Small intestine (tissue), 7 donors: ENCODE measurements at regions not wholly inside any gene's neighbourhood (a gene's known extent, or its start where the extent isn't known, plus 50 kb on each side); places are given as distances from the start of the nearest gene placed in this dataset.

Experiments
- DNase-seq, 2 donors: peaks; one replicate each; pipeline versions ENCODE4 v3.0.0 to v3.0.0-alpha.2; 2013
- FAIRE-seq: peaks from 2 replicates; lab custom pipeline; 2012; peaks lifted over from hg19 to GRCh38; lab: Jason Lieb, UNC
- H3K27ac ChIP-seq, 3 donors: one replicate each; pipeline ENCODE4 v1.5.1; 2013; ENCODE audit warnings: low read length in 2 of 3, mild to moderate bottlenecking in 2 of 3, control low read depth in 1 of 3, inconsistent platforms in 1 of 3, low read depth in 1 of 3, moderate library complexity in 1 of 3
- H3K27me3 ChIP-seq, 3 donors: one replicate each; pipeline ENCODE4 v1.6.1; 2013; ENCODE audit warnings: low read length in 3 of 3, inconsistent platforms in 1 of 3; ENCODE audit not compliant: control insufficient read depth in 3 of 3, insufficient read depth in 3 of 3
- H3K36me3 ChIP-seq, 3 donors: one replicate each; pipeline ENCODE4 v1.6.1; 2013; ENCODE audit warnings: low read length in 3 of 3, inconsistent platforms in 1 of 3, low read depth in 1 of 3, mild to moderate bottlenecking in 1 of 3, moderate library complexity in 1 of 3; ENCODE audit not compliant: control insufficient read depth in 3 of 3, insufficient read depth in 2 of 3
- H3K4me1 ChIP-seq, 3 donors: one replicate each; pipeline ENCODE4 v1.6.1; 2013; ENCODE audit warnings: low read length in 2 of 3, inconsistent platforms in 1 of 3, low read depth in 1 of 3, mild to moderate bottlenecking in 1 of 3, moderate library complexity in 1 of 3; ENCODE audit not compliant: control insufficient read depth in 3 of 3, insufficient read depth in 2 of 3
- H3K4me3 ChIP-seq, 3 donors: one replicate each; pipeline ENCODE4 v1.5.1; 2013; ENCODE audit warnings: low read length in 3 of 3, control low read depth in 1 of 3, inconsistent platforms in 1 of 3, low read depth in 1 of 3, mild to moderate bottlenecking in 1 of 3, moderate library complexity in 1 of 3
- H3K9me3 ChIP-seq, 2 donors: one replicate each; pipeline ENCODE4 v1.6.1; 2013; ENCODE audit warnings: low read depth in 1 of 2, low read length in 1 of 2; ENCODE audit not compliant: control insufficient read depth in 2 of 2, insufficient read depth in 1 of 2
- WGBS, 3 donors: extraction: QIAGEN DNeasy Blood & Tissue Kit; methylation state at CpG; one replicate each; pipeline ENCODE4 v1.1.7; 2013; 5-methylcytosine and 5-hydroxymethylcytosine counted together
- donor health status: healthy with polysubstance abuse.
- donor health status: control.
- donor health status: control.
- donor health status: Bipolar disorder and iron deficiency.
- donor health status: healthy.

DNA sequence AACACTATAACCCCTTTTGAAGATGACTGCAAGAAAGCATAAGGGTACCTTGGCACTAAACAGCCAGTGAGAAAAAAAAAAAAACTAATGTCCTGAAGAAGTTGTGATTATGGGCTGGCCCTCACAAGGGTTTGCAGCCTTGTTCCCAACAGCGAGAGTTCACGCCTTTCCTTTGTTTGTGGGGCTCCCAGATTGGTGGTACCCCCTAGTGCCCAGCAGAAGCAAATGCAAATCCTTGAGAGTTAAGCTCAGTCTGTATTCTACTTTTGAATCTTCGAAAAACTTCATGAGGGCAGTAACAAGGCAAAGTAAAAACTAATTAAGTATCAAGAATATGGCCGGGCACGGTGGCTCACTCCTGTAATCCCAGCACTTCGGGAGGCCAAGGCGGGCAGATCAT, 238.9 kb upstream of the LMO3 start:
- no peak overlapping the region for H3K27ac ChIP-seq
- H3K4me1 ChIP-seq, result no peaks in the 10 kb centered on the region
- FAIRE-seq, result no peak
- no peaks in the 10 kb centered on the region for H3K9me3 ChIP-seq
- no peak for DNase-seq
- no peaks in the 10 kb centered on the region for H3K36me3 ChIP-seq
- 80 to 88% (median 82%) methylated on average over 7 of the region's 7 CpGs for WGBS, 3 donors
- H3K4me3 ChIP-seq, result no peak overlapping the region
- H3K27me3 ChIP-seq, result no peaks in the 10 kb centered on the region

GRCh38 chr12:16833376-16834015, 227.5 kb upstream of the LMO3 start:
- 48 to 58% (median 54%) methylated on average over 2 of the region's 2 CpGs for WGBS, 3 donors
- Histone ChIP-seq H3K9me3 (no peaks in the 10 kb centered on the region), H3K4me1 (no peaks in the 10 kb centered on the region), H3K27ac (no peak overlapping the region), H3K27me3 (no peaks in the 10 kb centered on the region), H3K36me3 (no peaks in the 10 kb centered on the region), H3K4me3 (no peak overlapping the region)
- no peak for FAIRE-seq
- no peak for DNase-seq

- H3K36me3 ChIP-seq, result no peaks in the 10 kb centered on the region
- WGBS, 3 donors, result 56 to 59% (median 58%) methylated on average over 2 of the region's 2 CpGs
- FAIRE-seq (no peak), DNase-seq (no peak)
- no peaks in the 10 kb centered on the region for H3K4me1 ChIP-seq
- no peaks in the 10 kb centered on the region for H3K9me3 ChIP-seq
- H3K27me3 ChIP-seq, result no peaks in the 10 kb centered on the region
- H3K4me3 ChIP-seq, result no peak overlapping the region
- H3K27ac ChIP-seq, result no peak overlapping the region
Measured at GRCh38 chr12:16828891-16829290, 222.9 kb upstream of the LMO3 start.

DNA sequence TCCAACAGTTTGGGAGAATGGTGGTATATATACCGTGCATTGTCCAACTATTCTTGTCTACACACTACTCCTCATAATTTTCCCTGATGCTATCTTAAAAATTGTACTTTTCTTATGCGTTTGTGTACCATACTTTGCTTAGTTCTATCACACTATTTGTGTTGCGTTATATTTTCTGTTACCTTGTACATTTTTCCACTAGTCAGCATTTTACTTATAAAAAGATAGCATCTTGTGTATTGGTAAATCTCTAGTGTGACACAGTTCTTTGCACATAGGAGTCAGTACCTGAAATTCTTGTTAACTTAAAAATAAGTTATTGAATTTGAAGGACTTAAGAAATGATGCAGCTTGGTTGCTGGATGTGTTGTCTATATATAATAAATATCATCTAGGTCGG, 201.8 kb upstream of the LMO3 start:
- Histone ChIP-seq H3K4me1 (no peaks in the 10 kb centered on the region), H3K27ac (no peak overlapping the region), H3K36me3 (no peaks in the 10 kb centered on the region), H3K27me3 (no peaks in the 10 kb centered on the region), H3K4me3 (no peak overlapping the region), H3K9me3 (no peaks in the 10 kb centered on the region)
- FAIRE-seq, result no peak
- no peak for DNase-seq
- WGBS, 3 donors, result 85 to 88% (median 85%) methylated on average over 4 of the region's 4 CpGs

DNA sequence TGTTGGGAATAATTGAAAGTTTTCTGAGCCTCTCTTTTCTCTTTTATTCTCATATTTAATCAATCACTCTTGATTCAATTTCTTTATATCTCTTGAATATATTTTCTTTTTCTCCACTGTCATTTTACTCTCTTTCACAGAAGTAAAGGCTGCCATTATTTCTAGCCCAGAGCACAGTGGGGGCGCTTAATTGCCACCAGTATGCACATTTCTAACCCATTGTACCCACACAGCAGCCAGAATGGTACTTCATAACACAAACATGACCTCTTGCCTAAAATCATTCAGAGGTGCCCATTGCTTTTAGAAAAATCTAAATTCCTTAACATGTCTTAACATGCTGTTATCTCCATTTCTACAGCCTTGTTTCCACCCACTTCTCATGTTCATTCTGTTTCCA, 190.2 kb upstream of the LMO3 start:
- Histone ChIP-seq H3K36me3 (no peaks in the 10 kb centered on the region), H3K4me1 (no peaks in the 10 kb centered on the region), H3K27ac (no peak overlapping the region), H3K4me3 (no peak overlapping the region), H3K27me3 (no peaks in the 10 kb centered on the region), H3K9me3 (no peaks in the 10 kb centered on the region)
- DNase-seq (no peak), FAIRE-seq (no peak)
- WGBS, 3 donors, result 41 to 43% (median 42%) methylated on average over 1 of the region's 1 CpG

DNA sequence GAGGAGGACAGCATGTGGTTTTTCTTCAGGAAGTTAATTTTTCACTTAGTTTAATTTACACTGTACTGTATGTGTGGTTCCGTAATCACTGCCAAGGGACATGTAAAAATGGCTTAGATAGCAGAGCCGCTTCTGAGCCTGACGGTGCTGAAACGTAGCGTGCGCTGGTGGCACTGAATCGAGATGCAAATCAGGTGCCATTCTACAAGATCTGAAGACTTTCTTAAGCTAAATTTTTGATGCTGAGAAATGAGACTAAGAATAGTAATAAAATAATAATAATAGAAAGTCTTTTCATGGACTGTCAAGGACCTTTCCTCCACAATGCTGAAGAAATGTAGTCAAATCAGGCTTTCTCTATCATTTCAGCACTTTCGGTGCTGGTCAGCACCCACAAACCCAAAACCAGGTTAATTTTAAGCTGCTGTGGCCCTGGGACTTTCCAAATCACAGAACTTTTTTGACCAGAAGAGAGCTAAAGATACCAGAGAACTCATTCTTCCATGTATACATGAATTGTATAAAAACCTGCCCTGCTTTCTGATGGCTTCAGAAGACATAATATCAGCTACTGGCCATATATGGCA, 183.3 kb upstream of the LMO3 start:
- Histone ChIP-seq H3K9me3 (no peaks in the 10 kb centered on the region), H3K4me1 (no peaks in the 10 kb centered on the region), H3K36me3 (no peaks in the 10 kb centered on the region), H3K4me3 (no peak overlapping the region), H3K27me3 (no peaks in the 10 kb centered on the region), H3K27ac (no peak overlapping the region)
- no peak for FAIRE-seq
- DNase-seq, result no peak
- 53 to 70% (median 64%) methylated on average over 8 of the region's 8 CpGs for WGBS, 3 donors

DNA sequence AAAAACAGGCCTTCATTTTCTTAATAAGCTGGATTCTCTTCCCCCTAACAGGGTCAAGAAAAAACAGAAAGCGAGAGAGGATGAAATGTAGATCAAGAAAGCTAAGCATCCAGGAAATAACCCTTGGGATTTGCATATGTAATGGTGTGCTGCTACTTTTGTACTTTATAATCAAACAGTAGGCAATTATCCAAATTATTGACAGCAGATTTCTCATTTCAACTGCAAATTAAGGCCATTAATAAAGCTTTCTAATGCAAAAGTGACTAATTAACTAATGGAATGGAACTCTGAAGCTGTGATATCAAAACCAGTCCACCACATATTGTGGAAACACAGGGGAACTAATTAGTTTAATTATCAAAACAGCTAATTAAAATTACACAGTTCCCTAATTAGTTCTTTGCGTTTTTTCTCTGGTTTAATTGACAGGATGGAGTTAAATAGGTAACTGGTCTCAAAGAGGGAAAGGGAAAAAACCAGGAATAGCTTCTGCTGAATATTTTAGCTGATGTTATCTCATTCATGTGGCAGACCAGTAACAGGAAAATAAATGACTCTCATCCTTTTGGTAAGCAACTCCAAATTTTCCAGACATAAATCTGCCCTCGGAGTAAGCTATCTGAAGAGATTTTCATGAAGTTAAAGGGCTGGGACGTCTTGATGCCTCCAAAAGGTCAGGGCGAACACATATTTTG, 182.7 kb upstream of the LMO3 start:
- Histone ChIP-seq H3K27ac (no peak overlapping the region), H3K9me3 (no peaks in the 10 kb centered on the region), H3K4me1 (no peaks in the 10 kb centered on the region), H3K36me3 (no peaks in the 10 kb centered on the region), H3K4me3 (no peak overlapping the region), H3K27me3 (no peaks in the 10 kb centered on the region)
- DNase-seq, result no peak
- no peak for FAIRE-seq
- WGBS, 3 donors, result 39 to 53% (median 45%) methylated on average over 5 of the region's 5 CpGs

DNA sequence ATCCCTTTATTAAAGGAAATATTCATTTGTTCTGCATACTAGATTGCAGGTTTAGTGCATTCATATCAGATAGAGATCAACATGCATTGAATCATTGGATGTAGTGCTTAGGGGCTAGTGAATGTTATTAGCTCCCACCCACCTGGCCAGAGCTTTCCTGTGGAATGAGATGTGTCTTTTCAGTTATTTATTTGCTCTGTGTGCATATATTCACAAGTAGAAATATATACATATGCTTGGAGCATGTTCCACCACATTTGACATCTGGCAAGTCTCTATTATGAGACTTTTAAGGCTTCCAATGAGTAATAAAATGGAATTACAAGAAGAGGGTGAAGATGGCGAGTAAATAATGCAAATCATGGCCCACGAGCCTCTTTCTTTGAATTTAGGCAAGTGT, 180.0 kb upstream of the LMO3 start:
- H3K4me3 ChIP-seq, result no peak overlapping the region
- H3K27ac ChIP-seq, result no peak overlapping the region
- H3K4me1 ChIP-seq, result no peaks in the 10 kb centered on the region
- no peaks in the 10 kb centered on the region for H3K9me3 ChIP-seq
- FAIRE-seq (no peak), DNase-seq (no peak)
- 35 to 64% (median 36%) methylated on average over 2 of the region's 2 CpGs for WGBS, 3 donors
- H3K36me3 ChIP-seq, result no peaks in the 10 kb centered on the region
- no peaks in the 10 kb centered on the region for H3K27me3 ChIP-seq
